ENCODE measurements at regions not wholly inside any gene's neighbourhood (a gene's known extent, or its start where the extent isn't known, plus 50 kb on each side); places are given as distances from the start of the nearest gene placed in this dataset.

GRCh38 chr2:240249423-240250149 is 109.1 kb upstream of the OTOS start:
- WGBS, 2 donors, result 82 to 89% methylated on average over 21 of the region's 21 CpGs
- no peak overlapping the region for H3K9ac ChIP-seq (ENCODE audit: insufficient read depth in 1 of 2, low read length in 2 of 2)
- no peak overlapping the region for H3K4me3 ChIP-seq
- no peak for TF ChIP-seq CTCF (IDR thresholded peaks at IDR 0.05; ENCODE audit: control extremely low read depth, extremely low read depth)
- no peaks in the 10 kb centered on the region for H3K27me3 ChIP-seq (ENCODE audit: control insufficient read depth in 3 of 3, insufficient read depth in 3 of 3, low read length in 2 of 3)
- no peaks in the 10 kb centered on the region for H3K36me3 ChIP-seq (ENCODE audit: control insufficient read depth in 4 of 4, insufficient read depth in 4 of 4, low read length in 4 of 4)
- ATAC-seq (ENCODE audit: insufficient read depth, low FRiP score) (no peak), DNase-seq (peak in 1 of 3 donors; percentile 41)
- H3K27ac ChIP-seq (ENCODE audit: low read depth in 1 of 2, low read length in 1 of 2), result no peak overlapping the region
- no peaks in the 10 kb centered on the region for H3K9me3 ChIP-seq (ENCODE audit: control insufficient read depth in 4 of 4, insufficient read depth in 3 of 4, low read length in 3 of 4)
- peaks cover 2 to 51% (median 9%) of the 10 kb centered on the region in 5 donors for H3K4me1 ChIP-seq (ENCODE audit: control insufficient read depth in 5 of 5, insufficient read depth in 5 of 5, low read length in 5 of 5)

- DNase-seq (no peak), ATAC-seq (ENCODE audit: insufficient read depth, low FRiP score) (no peak)
- Histone ChIP-seq H3K4me3 (no peak overlapping the region), H3K9me3 (ENCODE audit: control insufficient read depth in 4 of 4, insufficient read depth in 3 of 4, low read length in 3 of 4) (no peaks in the 10 kb centered on the region), H3K4me1 (ENCODE audit: control insufficient read depth in 5 of 5, insufficient read depth in 5 of 5, low read length in 5 of 5) (peaks cover 2 to 51% (median 9%) of the 10 kb centered on the region in 5 donors), H3K27me3 (ENCODE audit: control insufficient read depth in 3 of 3, insufficient read depth in 3 of 3, low read length in 2 of 3) (no peaks in the 10 kb centered on the region), H3K36me3 (ENCODE audit: control insufficient read depth in 4 of 4, insufficient read depth in 4 of 4, low read length in 4 of 4) (no peaks in the 10 kb centered on the region), H3K9ac (ENCODE audit: insufficient read depth in 1 of 2, low read length in 2 of 2) (no peak overlapping the region), H3K27ac (ENCODE audit: low read depth in 1 of 2, low read length in 1 of 2) (peak overlapping the region; percentile 40 to 88)
- TF ChIP-seq CTCF (IDR thresholded peaks at IDR 0.05; ENCODE audit: control extremely low read depth, extremely low read depth), result no peak
- WGBS, 2 donors, result 93% methylated on average over 14 of the region's 14 CpGs
These were observed 109.9 kb upstream of the OTOS start for GRCh38 chr2:240250150-240250984.

- ATAC-seq (ENCODE audit: insufficient read depth, low FRiP score) (peak; percentile 90), DNase-seq (peak; percentile 84 to 89 (median 88))
- Histone ChIP-seq H3K9ac (ENCODE audit: insufficient read depth in 1 of 2, low read length in 2 of 2) (no peak overlapping the region), H3K36me3 (ENCODE audit: control insufficient read depth in 4 of 4, insufficient read depth in 4 of 4, low read length in 4 of 4) (no peaks in the 10 kb centered on the region), H3K4me1 (ENCODE audit: control insufficient read depth in 5 of 5, insufficient read depth in 5 of 5, low read length in 5 of 5) (peaks cover 2 to 48% (median 9%) of the 10 kb centered on the region in 5 donors), H3K27ac (ENCODE audit: low read depth in 1 of 2, low read length in 1 of 2) (peak overlapping the region; percentile 81 to 88), H3K9me3 (ENCODE audit: control insufficient read depth in 4 of 4, insufficient read depth in 3 of 4, low read length in 3 of 4) (no peaks in the 10 kb centered on the region), H3K27me3 (ENCODE audit: control insufficient read depth in 3 of 3, insufficient read depth in 3 of 3, low read length in 2 of 3) (no peaks in the 10 kb centered on the region), H3K4me3 (no peak overlapping the region)
- no peak for TF ChIP-seq CTCF (IDR thresholded peaks at IDR 0.05; ENCODE audit: control extremely low read depth, extremely low read depth)
- 33 to 62% methylated on average over 29 to 32 of the region's 32 CpGs for WGBS, 2 donors
These were observed 110.8 kb upstream of the OTOS start for GRCh38 chr2:240250985-240251847.

Data from lung (tissue), 11 donors.